HG02870 (cell line): ENCODE measurements at regions not wholly inside any gene's neighbourhood (a gene's known extent, or its start where the extent isn't known, plus 50 kb on each side); places are given as distances from the start of the nearest gene placed in this dataset.
"Not testable (repeated sequence)": the region's sequence is repeated elsewhere in the genome, so short reads cannot be mapped to it uniquely, and the experiment has no call there.

Source experiments
- ATAC-seq: cut with Tn5 transposase; IDR thresholded peaks from one replicate; pipeline ENCODE4 v1.9.1; 2021; ENCODE audit warnings: mild to moderate bottlenecking, moderate library complexity; ENCODE audit not compliant: unreplicated experiment

DNA sequence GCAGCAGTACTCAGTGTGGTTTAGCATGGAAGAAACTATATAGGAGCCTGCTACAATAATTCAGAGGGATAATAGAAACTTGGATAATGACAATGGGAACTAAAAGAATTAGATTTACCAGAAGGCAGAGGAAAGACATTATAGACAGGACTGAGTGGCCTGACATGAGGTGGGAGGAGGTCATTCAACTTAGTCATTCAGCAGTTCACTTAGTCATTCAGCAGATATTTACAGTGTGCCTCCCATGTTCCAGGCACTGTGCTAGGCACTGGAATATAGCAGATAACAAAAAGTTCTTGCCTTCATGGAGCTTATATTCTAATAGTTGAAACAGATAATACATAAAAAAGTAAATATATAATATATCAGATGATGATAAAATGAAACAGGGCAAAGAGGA lies 110.9 kb upstream of the IKBKE start:
- not testable (repeated sequence) for ATAC-seq

DNA sequence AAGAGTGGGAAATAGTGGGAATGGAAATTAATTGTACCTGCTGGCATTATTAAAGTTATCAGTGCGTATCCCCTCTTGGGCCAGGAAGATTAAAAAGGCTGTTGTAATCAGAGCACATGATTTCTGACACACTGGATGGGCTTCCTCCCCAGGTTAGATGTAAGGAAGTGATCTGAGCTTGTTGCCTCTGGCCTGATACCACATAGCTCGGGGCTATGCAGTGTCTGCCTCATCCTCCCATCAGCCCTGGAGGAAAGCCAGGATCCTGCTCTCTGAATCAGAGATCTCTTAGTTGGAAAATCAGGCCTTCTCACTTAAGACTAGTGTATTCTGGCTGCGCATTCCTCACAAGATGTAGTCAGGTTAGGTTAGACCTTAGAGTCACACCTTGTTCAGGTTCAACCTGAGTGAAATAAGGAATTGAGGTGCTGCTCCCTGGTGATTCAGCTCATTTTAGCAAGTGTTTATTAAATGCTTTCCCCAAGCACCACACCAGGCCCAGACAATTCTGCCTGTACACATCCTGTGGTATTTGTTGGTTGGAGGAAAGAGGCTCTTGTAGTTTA lies 108.2 kb upstream of the IKBKE start:
- ATAC-seq: not testable (repeated sequence)

DNA sequence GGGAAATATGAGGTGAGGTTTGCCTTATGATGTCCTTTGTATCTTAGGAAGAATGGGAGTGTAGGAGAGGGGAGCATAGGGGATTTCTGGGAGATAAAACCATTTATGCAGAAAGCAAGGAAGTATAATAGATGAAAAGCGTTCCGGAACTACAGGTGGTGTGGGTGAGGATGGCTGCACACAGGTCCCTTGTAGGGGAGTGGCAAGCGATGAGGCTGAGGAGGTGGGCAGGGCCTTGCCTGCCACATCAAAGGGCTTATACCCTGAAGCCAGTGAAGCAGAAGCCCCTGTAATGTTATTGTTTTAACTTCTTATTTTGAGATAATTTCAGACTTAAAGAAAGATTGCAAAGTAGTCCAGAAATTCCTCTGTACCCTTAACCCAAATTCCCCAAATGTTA lies 107.3 kb upstream of the IKBKE start:
- ATAC-seq: not testable (repeated sequence)

DNA sequence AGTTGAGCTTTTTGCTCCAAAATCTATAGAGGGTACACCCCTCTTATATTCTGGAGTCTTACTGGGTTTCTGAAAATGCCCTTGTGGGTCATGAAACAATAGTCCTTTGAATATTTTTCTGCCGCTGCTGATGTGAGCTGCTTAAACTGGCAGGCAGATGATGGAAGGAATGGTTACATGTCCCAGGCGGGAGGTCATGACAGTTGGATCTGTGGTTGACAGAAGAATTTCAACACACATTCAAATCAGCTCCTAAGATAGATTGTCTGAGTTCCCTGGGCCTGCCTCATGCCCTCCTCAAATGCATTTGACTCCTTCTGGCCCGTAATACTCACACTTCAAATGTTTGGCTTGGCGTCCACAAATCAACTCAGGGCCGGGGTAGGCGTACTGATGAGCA lies 105.0 kb upstream of the IKBKE start:
- not testable (repeated sequence) for ATAC-seq

DNA sequence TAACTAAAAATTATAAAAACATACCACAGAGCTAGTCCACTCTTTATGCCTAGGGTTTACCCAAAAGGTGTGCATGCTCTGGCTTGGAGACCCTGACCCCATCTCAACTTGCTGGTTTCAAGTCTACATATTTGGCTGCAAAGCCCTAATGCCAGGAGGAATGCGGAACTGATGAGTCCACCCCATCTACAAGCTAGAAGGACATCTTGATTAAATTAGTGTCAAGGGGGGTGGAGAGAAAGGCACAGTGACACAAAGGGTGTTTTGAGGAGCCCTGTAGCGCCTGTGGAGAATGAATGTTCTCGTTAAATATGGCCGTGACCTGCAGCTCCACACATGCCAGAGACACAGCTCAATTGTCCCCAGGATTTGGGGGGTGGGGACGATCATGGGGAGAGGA lies 104.1 kb upstream of the IKBKE start:
- not testable (repeated sequence) for ATAC-seq

DNA sequence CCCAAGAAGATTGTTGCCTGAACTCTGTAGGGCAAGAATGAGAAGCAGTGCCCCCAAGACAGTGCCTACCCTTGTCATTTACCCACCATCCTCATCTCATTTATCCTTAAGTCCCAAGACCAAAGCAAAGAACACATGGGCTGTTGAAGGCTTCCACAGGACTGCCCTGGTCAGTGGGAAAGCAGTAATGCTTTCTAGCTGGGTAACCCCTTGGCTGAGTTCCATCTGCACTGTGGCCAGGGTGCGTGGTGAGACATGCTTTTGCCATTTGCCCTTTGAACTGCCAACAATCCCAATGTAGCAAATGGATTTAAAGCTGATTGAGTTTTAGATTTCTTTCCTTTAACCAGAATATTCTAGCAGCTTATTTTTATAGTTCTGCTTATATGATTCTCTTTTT lies 103.5 kb upstream of the IKBKE start:
- ATAC-seq: not testable (repeated sequence)

DNA sequence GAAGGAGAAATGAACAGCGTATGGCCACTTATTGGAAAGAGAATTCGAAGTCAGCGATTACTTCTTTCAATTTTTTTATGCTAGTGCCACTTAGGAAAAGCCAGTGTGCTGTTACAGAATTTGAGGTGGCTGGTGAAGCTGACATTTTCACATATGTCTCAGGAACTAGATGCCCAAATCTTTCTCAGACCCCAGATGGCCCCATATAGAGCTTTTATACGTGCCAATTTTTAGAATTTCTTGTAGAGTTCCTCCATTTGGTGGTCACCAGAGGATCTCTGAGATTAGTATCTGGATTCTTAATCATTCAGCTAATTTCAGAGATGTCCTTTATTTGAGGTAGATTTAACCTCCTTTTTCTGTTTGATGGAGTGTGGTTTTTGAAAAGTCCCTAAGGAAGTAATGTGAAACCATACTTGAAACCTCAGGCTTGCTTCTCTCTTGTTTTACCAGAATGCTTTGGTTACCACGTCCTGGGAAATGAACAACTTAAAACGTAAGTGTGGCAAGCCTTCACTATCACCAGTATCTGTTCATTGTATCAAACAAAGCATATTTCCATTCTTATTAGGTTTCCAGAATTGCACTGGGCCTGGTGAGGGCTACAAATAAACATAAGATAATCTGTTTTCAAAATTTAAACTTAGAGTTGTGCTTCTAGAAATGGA lies 102.2 kb upstream of the IKBKE start:
- ATAC-seq: not testable (repeated sequence)

DNA sequence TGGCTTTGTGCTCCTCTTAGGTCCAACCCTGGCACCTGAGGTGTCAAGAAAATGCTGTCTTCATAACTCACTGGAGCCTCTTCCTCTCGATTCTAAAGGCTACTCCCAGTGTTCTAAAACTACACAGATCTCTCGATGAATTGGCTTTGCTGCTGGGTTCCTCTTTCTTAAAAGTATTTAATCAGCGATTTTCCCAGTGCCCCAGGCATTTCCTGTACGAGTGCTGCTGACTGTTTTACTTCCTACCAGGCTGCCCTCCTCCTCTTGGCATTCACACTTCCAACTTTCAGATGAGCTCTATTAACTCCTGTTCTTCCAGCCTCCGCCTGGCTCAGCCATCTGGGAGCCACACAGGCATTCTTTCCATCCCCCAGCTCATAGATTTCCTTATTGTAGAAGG lies 95.6 kb upstream of the IKBKE start:
- not testable (repeated sequence) for ATAC-seq

DNA sequence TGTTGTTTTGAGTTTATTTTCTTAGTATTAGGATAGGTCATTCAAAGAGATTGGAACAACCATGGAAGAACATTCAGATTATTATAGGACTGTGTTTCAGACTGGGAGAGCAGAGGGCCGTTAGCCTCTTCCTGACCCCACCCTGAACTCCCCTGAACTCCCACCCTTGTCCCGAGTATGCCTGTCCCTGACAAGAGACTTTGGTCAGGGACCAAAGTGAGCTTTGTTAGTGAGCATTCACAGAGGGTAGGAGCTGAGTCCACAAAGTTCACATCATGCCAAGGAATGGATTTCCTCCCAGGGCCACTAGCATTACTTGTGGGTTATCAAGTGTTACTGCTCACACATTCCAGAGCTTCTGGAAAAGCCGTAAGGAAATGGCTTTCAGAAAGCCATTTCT lies 94.7 kb upstream of the IKBKE start:
- ATAC-seq: not testable (repeated sequence)

DNA sequence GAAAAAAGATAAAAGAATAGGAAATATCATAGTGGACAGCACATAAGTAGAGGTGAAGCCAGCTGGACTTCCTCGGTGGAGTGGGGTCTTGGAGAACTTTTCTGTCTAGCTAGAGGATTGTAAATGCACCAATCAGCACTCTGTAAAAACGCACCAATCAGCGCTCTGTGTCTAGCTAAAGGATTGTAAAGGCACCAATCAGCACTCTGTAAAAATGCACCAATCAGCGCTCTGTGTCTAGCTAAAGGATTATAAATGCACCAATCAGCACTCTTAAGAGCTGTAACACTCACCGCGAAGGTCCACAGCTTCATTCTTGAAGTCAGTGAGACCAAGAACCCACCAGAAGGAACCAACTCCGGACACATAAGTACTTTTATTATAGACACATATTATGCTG lies 91.8 kb upstream of the IKBKE start:
- not testable (repeated sequence) for ATAC-seq

DNA sequence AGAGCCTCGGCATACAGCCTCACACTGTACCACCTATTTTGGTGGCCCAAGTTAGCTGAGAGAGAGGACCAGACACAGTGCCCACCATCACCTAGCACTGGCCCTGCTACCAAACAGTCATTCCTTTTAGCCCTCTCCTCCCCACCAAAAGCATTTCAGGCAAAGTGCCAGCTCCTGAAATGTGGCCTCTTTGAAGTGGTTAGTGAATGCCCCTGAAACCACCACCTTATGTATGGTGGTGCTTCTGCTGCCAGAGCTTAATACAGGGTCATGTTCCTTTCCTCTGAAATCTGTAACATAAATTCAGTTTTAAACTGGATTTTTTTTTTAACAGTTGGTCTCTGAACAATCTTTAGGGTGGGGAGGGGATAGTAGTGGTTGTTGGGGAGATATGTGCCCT lies 91.0 kb upstream of the IKBKE start:
- ATAC-seq: not testable (repeated sequence)

DNA sequence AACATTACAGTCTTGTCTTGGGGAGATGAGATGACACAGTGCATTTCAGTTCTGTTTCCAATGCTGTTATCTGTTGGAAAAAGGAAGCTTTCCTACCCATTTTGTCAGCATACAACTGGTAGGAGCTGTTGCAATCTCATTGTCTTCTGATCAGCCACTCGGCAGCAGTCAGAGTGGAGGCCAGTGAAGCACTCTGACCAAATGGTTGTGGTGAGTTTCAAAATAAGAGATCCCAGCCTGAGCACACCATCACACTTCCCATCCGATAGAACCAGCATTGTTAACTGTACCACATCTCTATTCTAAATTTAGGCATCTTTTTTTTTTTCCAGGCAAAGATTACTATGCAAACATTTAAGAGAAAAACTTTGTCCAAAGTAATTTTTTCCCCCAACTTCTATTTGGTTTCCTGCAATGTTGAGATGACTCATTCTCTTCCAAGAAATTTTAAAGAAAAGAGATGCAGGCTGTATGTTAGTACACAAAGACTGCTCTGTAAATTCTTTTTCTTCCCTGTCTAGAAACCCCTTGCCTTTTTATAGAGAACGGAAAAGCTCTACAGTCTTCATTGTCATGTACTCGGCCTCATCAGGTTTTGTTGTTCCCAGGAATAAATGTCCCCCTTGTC lies 90.0 kb upstream of the IKBKE start:
- not testable (repeated sequence) for ATAC-seq

DNA sequence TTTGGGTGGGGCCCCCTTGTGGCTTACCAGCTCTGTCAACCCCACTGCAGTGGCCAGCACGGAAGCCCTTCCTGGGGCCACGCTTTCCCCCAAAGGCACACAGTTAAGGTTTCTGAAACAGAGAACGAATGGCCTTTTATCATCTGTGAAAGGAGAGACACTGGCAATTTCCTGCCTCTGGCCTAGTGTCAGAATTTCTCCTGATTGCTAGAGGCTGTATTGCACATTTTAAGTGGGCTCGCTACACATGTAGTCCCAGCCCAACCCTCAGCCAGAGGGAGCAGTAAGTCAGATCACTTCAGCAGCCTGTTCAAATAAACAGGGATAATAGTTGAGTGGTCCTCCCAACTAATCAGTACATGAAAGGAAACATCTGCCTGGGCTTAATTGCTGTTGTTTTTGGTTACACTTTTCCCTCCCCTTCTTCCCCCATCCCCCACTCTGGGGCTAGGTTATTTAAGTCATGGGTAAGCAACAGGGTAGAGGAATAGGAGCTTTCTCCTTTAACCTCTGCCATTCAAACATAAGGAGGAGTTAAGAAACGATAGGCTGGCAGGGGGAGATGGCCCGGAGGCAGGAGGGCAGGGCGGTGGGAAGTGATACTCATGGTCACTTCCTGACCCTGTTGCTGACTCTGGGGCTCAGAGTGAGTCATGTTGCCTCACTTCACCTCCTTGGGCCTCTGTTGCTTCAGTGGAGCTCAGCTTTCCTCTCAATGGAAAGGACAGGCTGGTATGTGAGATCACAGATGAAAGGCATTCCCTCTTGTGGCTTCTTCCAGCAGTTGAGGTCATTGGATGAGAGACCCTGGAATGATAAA lies 89.3 kb upstream of the IKBKE start:
- ATAC-seq: not testable (repeated sequence)

DNA sequence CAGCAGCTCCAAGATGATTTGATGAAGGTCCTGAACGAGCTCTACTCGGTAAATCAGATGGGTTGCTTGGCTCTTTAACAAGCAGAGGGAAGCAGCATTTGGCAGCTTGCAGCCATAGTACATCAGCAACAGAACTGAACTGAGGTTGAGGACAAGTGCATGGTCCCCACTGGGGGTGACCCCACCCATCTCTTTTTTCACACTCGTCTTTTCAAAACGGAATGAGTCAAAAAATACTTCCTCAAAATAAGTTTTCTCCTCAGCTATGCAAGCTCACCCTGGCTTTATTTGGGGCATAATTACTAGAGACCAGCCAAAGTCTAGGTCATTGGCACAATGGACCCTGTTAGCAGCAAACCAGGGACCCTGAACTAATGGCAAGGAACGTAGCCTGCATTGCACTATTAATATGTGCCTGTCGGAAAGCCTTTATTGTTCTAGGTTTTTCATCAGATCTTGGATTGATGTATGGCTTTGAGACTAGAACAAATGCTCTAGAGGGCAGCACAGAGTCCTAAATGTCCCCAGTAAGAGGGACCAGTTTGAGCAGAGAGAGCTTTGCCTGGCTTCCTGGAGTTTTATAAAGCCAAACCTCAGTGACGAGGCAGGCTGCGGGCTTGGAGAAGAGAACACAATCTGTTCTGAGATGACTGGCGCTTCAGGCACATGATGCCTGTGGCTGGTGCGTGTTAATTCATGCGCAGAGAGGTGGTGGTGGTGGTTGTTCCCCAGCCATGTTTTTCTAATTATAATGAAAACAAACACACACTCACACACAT lies 86.1 kb upstream of the IKBKE start:
- ATAC-seq: not testable (repeated sequence)

DNA sequence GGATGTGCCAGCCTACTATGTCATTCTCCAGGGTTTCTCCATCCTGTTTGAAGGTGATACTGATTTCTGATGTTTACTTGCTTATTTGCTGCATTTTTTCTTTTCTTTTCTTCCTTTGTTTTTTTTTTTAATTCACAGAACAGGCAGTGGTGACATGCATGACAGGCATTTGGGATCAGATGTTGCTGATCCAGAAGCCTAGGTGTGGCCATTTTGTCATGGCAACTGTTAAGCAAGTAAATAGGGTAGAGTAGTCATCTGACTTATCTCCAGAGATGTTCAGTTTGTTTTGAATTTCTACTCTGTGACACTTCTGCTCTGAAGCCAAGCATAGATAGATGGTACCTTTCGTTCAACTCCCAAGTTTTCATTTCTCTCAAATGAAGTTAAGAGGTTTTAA lies 85.4 kb upstream of the IKBKE start:
- not testable (repeated sequence) for ATAC-seq

DNA sequence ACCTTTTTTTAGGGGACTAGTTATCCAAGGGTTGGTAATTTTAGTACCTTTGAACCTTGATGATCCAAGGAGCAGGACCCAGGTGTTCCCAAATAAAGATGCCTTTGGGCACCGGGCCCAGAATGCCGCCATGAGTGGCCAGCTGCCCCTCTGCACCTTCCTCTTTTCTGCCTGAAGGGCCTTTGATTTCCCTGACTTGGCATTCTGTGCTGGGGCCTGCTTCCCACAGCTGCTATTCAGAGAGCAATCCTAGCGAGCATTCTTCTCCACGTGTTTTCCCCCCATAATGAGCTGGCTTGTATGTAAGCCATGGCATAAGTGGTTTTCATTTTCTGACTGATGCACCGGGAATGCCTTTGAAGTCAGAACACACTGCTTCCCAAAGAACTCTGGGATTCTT lies 82.6 kb upstream of the IKBKE start:
- not testable (repeated sequence) for ATAC-seq

DNA sequence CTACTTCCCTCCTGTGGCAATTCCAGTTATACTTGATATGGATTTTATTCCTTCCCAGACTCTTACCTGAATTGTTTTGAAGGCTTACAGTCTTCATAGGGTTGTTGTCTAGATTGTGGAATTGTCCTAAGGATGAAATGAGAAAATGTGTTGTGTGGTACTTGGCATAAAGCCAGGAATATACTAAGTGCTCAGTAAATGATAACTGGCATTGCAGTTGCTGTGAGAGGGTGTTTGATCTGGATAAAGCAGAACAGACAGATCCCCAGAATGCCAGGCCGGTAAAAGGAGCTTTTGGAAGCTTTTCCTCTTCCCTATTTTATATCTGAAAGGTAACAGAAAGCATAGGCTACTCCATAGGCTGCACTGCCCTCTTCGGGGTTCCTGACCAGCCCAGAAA lies 78.4 kb upstream of the IKBKE start:
- not testable (repeated sequence) for ATAC-seq

DNA sequence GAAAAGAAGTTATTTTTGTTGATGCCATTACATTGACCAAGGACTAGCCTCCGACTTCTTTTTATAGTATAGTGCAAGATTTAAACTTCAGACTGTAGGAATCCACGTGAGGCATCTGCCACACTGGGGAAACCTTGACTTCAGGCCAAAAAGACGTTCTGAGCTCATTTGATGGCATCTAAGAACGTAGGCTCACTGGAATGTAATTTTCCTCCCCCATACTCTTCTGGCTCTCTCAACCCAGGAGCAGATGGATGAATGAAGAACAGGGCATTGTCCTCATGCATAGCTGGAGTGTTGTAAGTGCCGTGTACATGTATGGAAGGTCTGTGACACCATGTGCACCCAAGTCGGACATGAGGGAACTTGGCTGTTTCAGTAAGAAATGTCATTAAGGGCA lies 72.8 kb upstream of the IKBKE start:
- not testable (repeated sequence) for ATAC-seq

DNA sequence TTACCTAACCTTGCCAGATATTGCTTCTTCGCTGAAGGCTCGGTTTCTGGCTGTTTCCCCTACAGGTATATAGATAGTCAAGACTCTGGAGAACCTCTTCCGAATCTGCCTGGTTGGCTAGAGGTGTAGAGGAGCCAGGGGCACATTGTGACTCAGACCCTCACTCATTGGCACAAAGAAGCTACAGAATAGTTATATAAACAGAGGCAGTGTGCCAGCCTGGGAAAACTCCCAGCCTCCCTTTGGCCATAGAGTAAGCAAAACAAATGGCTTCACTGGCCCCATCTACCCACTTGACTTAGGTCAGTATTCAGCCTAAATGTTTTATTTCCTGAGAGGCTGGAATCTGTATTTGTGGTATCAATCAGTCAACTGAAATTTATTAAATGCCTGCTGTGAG lies 72.0 kb upstream of the IKBKE start:
- ATAC-seq: not testable (repeated sequence)

DNA sequence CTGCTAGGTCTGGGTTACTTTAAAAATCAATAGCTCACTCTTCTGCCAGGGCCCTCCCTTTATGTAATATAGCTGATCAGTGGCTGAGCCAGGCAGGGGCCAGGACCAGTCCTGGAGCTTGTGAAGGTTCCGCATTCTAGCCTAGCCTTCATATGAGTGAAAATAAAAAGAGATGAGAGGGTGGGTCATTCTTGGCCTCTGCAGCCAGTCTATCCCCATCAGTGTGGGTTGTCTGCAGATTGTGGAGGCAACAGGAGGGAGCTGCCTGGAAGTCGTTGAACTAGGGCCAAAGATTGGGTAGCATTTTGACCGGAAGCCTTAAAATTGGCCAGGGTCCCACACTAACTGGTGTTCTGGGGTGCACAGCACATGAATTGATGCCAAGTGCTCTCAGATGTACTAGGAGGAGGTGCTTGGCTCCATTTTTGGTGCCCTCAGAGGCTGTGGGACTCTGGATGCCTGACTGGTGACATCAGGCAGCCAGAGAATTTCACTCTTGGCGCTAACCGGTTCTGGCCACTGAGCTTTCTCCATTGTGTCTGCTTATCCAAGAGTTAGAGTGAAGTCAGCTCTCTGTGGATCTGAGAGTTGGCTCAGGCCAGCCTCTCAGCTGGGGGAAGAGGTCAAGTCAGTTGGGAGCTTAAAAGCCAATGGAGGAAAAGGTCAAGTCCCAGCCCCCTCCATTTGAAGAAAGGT lies 66.5 kb upstream of the IKBKE start:
- ATAC-seq: not testable (repeated sequence)
